ENCODE measurements at regions not wholly inside any gene's neighbourhood (a gene's known extent, or its start where the extent isn't known, plus 50 kb on each side); places are given as distances from the start of the nearest gene placed in this dataset.

DNA sequence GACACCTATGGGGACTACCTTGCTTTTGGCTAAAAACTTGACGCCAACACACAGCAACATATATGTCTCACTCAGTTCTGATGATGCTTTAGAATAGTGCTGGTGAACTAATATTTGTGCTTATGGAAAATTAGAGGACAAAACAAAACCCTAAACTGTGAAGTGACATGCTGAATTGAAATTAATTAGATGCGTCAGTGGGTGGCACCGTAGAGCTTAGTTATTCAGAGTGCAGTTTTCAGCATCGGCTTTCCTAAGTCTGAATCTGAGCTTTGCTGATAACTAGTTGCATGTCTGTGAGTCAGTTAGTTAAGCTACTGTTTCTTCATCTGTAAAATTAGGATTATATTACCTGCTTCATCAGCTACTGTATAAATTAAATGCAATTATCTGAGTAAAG, 245.0 kb upstream of the SORCS1 start:
- no peak overlapping the region for H3K4me3 ChIP-seq (ENCODE audit: low read depth, low read length)

DNA sequence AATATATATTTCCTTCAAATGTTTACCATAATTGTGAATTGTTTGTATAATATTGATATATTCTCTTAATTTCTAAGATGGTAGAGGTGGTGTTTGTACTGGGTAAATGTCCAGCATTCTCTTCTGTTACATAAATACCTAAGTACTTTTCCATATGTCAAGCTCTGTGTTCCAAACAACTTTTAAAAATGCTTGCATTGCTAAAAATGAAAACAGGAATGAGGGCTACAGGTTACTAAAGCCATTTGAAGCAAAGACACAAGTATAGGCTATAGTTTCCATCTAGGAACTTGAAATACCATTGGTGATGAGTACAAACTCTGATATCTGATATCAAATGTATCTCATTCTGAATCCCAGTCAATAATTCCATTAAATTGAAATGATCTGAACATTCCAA, 233.6 kb upstream of the SORCS1 start:
- no peak overlapping the region for H3K4me3 ChIP-seq (ENCODE audit: low read depth, low read length)

DNA sequence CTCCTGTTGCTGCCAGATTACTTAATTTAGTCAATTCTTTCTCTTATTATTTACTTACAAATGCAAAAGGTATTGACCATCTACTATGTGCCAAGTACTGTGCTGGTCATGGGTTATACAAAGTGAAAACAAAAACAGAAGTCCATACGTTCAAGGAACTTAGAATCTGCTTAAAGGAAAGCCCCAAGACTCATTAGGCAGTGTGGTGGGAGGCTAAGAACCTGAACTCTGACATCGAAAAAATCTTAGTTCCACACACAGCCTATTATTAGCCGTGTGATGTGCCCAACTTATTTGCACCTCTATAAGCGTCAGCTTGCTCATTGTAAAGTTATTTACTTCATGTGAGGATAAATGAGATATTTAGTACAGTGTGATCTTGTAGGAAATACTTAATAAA, 227.4 kb upstream of the SORCS1 start:
- H3K4me3 ChIP-seq (ENCODE audit: low read depth, low read length), result no peak overlapping the region

DNA sequence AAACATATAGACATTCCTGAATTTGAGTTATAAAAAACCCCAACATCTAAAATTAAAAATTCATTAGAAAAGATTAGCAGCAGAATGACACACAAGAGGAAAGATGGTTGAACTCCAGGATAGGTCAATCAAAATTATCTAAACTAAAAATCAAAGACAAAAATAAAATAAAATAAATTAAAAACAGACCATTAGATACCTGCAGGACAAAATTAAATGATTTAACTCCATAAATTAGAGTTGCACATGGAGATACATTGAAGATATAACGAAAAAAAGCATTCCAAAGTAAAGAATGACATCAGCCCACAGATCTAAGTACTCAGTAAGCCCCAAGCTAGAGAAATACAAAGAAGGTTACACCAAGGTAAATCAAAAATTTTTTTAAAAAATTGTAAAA, 226.1 kb upstream of the SORCS1 start:
- no peak overlapping the region for H3K4me3 ChIP-seq (ENCODE audit: low read depth, low read length)

- no peak overlapping the region for H3K4me3 ChIP-seq (ENCODE audit: low read depth, low read length)
Observed at GRCh38 chr10:107383357-107383756, 218.9 kb upstream of the SORCS1 start.

DNA sequence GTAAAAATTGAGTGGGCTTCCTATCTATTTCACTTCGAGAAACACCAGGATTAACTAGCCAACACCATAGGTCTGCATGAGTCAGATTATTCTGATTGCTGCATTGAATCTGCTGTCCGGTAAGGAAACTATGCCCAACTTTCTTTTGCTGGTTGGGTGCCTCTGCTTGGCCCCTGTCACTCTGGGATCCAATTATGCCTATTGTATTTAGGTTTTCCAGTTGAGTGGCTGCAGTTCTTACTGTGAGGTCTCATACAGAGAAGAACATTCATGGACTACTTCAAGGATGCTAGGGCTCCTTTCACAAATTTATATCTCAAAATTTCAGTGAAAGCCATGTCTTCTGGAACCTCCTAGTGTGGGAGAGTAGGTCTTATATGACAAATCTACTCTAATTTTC, 215.1 kb upstream of the SORCS1 start:
- no peak overlapping the region for H3K4me3 ChIP-seq (ENCODE audit: low read depth, low read length)

GRCh38 chr10:107371801-107372200, 207.3 kb upstream of the SORCS1 start:
- H3K4me3 ChIP-seq (ENCODE audit: low read depth, low read length), result no peak overlapping the region

DNA sequence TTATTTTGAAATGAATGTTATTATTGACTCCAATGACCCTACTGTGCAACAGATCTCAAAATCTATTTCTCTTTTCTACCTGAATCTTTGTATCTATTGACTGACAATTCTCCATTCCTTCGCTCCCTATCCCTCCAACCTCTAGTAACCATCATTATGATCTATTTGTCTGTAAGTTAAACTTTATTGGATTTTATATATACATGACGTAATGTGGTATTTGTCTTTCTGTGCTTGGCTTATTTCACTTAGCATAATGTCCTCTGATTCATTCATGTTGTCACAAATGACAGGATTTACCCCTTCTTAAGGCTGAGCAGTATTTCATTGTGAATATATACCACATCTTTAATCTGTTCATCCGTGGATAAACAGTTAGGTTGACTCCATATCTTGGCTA, 200.4 kb upstream of the SORCS1 start:
- no peak overlapping the region for H3K4me3 ChIP-seq (ENCODE audit: low read depth, low read length)

- H3K4me3 ChIP-seq (ENCODE audit: low read depth, low read length), result no peak overlapping the region
Observed at GRCh38 chr10:107362306-107362705, 197.8 kb upstream of the SORCS1 start.

- no peak overlapping the region for H3K4me3 ChIP-seq (ENCODE audit: low read depth, low read length)
Observed at GRCh38 chr10:107357033-107357432, 192.5 kb upstream of the SORCS1 start.

GRCh38 chr10:107356396-107356795, 191.9 kb upstream of the SORCS1 start:
- no peak overlapping the region for H3K4me3 ChIP-seq (ENCODE audit: low read depth, low read length)

- no peak overlapping the region for H3K4me3 ChIP-seq (ENCODE audit: low read depth, low read length)
Observed at GRCh38 chr10:107342711-107343110, 178.2 kb upstream of the SORCS1 start.

DNA sequence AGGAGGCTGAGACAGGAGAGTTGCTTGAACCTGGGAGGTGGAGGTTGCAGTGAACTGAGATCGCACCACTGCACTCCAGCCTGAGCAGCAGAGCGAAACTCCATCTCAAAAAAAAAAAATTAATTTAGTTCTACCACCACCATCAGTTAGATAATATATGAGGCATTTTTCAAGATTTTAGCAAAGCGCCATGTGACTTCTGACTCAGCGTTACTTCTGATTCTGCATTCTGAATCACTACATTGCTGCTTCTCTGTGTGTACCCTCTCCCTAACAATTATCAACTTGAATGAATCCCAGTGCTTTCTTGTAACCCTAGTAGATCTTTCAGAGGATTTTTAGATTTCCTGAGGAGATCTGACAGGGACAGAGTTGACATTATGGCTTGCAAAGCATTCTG, 176.8 kb upstream of the SORCS1 start:
- no peak overlapping the region for H3K4me3 ChIP-seq (ENCODE audit: low read depth, low read length)

GRCh38 chr10:107340326-107340725, 175.8 kb upstream of the SORCS1 start:
- no peak overlapping the region for H3K4me3 ChIP-seq (ENCODE audit: low read depth, low read length)

GRCh38 chr10:107336061-107336460, 171.6 kb upstream of the SORCS1 start:
- no peak overlapping the region for H3K4me3 ChIP-seq (ENCODE audit: low read depth, low read length)

DNA sequence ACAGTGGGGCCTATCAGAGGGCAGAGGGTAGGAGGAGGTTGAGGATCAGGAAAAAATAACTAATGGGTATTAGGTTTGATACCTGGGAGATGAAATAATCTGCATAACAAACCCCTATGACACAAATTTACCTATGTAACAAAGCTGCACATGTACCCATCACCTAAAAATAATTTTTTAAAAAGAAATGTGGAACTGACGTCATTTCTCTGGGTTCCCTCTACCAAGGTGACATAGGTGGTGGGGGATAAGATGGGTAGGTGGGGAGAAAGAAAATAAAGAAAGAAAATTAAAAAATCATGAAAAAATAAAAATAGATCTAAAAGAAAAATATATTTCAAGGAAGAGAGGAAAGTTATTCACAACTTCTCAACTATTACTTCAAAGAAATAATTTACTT, 153.1 kb upstream of the SORCS1 start:
- H3K4me3 ChIP-seq (ENCODE audit: low read depth, low read length), result no peak overlapping the region

DNA sequence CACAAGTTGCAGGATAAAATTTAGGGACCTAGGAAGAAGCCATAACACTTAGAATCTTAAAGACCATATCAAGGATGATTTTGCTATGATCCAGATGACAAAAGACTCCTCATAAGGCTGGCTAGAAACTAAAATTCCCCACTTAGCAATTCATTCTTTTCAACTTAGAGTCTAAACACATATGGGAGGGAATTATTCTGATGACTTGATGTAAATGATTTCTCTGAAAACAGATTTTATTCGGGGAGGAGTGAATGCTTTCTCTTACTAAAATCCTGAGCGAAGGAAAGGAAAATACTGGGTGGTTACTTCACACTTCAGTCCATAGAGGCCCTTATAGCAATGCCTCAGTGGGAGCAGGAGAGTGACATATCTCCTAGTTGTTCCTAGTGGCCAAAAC, 138.7 kb upstream of the SORCS1 start:
- no peak overlapping the region for H3K4me3 ChIP-seq (ENCODE audit: low read depth, low read length)

GRCh38 chr10:107299606-107300005, 135.1 kb upstream of the SORCS1 start:
- no peak overlapping the region for H3K4me3 ChIP-seq (ENCODE audit: low read depth, low read length)

GRCh38 chr10:107284187-107284586, 119.7 kb upstream of the SORCS1 start:
- H3K4me3 ChIP-seq (ENCODE audit: low read depth, low read length), result no peak overlapping the region

GRCh38 chr10:107280293-107280692, 115.8 kb upstream of the SORCS1 start:
- H3K4me3 ChIP-seq (ENCODE audit: low read depth, low read length), result no peak overlapping the region

GRCh38 chr10:107277591-107277990, 113.1 kb upstream of the SORCS1 start:
- no peak overlapping the region for H3K4me3 ChIP-seq (ENCODE audit: low read depth, low read length)

- no peak overlapping the region for H3K4me3 ChIP-seq (ENCODE audit: low read depth, low read length)
Observed at GRCh38 chr10:107275806-107276205, 111.3 kb upstream of the SORCS1 start.

- H3K4me3 ChIP-seq (ENCODE audit: low read depth, low read length), result no peak overlapping the region
Observed at GRCh38 chr10:107269626-107270025, 105.1 kb upstream of the SORCS1 start.

GRCh38 chr10:107264742-107265141, 100.2 kb upstream of the SORCS1 start:
- no peak overlapping the region for H3K4me3 ChIP-seq (ENCODE audit: low read depth, low read length)

All from iPS-11a (cell line).